ENCODE measurements at regions not wholly inside any gene's neighbourhood (a gene's known extent, or its start where the extent isn't known, plus 50 kb on each side); places are given as distances from the start of the nearest gene placed in this dataset.

- no peak for DNase-seq
- Histone ChIP-seq H3K27me3 (replicated peaks; ENCODE audit: insufficient read depth) (no peaks in the 10 kb centered on the region), H2AFZ (no peak overlapping the region), H3K36me3 (ENCODE audit: low read depth) (no peaks in the 10 kb centered on the region), H3K4me3 (no peak overlapping the region), H4K20me1 (ENCODE audit: insufficient read depth) (no peaks in the 10 kb centered on the region), H3K27ac (no peak overlapping the region), H3K4me2 (ENCODE audit: unreplicated experiment) (no peak overlapping the region), H3K9me3 (ENCODE audit: low read depth) (no peaks in the 10 kb centered on the region), H3K9ac (no peak overlapping the region), H3K79me2 (ENCODE audit: insufficient read depth) (no peaks in the 10 kb centered on the region), H3K9me2 (ENCODE audit: insufficient read depth) (no peaks in the 10 kb centered on the region), H3F3A (ENCODE audit: insufficient read depth) (no peaks in the 10 kb centered on the region), H3K4me1 (ENCODE audit: insufficient read depth) (no peaks in the 10 kb centered on the region)
- in situ Hi-C loops (cut with MboI), result no loop called here
- TF ChIP-seq EZH2 (IDR thresholded peaks at IDR 0.05; ENCODE audit: insufficient read depth, poor library complexity, severe bottlenecking) (no peak), EZH2phosphoT487 (IDR thresholded peaks at IDR 0.05; ENCODE audit: insufficient read depth, low read depth) (no peak)
- 88 to 90% methylated on average over 4 of the region's 4 CpGs for WGBS, 2 experiments (ENCODE audit: low coverage in 1 of 2, low lambda C conversion rate in 2 of 2, missing lambda C conversion rate in 2 of 2)
Measured at GRCh38 chr3:139248593-139249255, 95.1 kb upstream of the MRPS22 start.

GRCh38 chr3:139251529-139251928, 92.3 kb upstream of the MRPS22 start:
- H3K79me2 ChIP-seq (ENCODE audit: insufficient read depth), result no peaks in the 10 kb centered on the region
- no peak overlapping the region for H3K4me3 ChIP-seq
- no peaks in the 10 kb centered on the region for H3K27me3 ChIP-seq (replicated peaks; ENCODE audit: insufficient read depth)
- no peak for DNase-seq
- H3K9ac ChIP-seq, result no peak overlapping the region
- TF ChIP-seq EZH2 (IDR thresholded peaks at IDR 0.05; ENCODE audit: insufficient read depth, poor library complexity, severe bottlenecking) (no peak), EZH2phosphoT487 (IDR thresholded peaks at IDR 0.05; ENCODE audit: insufficient read depth, low read depth) (no peak)
- no peaks in the 10 kb centered on the region for H3K4me1 ChIP-seq (ENCODE audit: insufficient read depth)
- in situ Hi-C loops (cut with MboI), result no loop called here
- H4K20me1 ChIP-seq (ENCODE audit: insufficient read depth), result no peaks in the 10 kb centered on the region
- no peaks in the 10 kb centered on the region for H3K9me2 ChIP-seq (ENCODE audit: insufficient read depth)
- H2AFZ ChIP-seq, result no peak overlapping the region
- H3K36me3 ChIP-seq (ENCODE audit: low read depth), result no peaks in the 10 kb centered on the region
- WGBS, 2 experiments (ENCODE audit: low coverage in 1 of 2, low lambda C conversion rate in 2 of 2, missing lambda C conversion rate in 2 of 2), result 64 to 66% methylated on average over 4 of the region's 4 CpGs
- no peak overlapping the region for H3K27ac ChIP-seq
- no peaks in the 10 kb centered on the region for H3K9me3 ChIP-seq (ENCODE audit: low read depth)
- no peaks in the 10 kb centered on the region for H3F3A ChIP-seq (ENCODE audit: insufficient read depth)
- no peak overlapping the region for H3K4me2 ChIP-seq (ENCODE audit: unreplicated experiment)

GRCh38 chr3:139252719-139253118, 91.1 kb upstream of the MRPS22 start:
- DNase-seq, result no peak
- no peaks in the 10 kb centered on the region for H3K9me3 ChIP-seq (ENCODE audit: low read depth)
- H3K79me2 ChIP-seq (ENCODE audit: insufficient read depth), result no peaks in the 10 kb centered on the region
- TF ChIP-seq EZH2phosphoT487 (IDR thresholded peaks at IDR 0.05; ENCODE audit: insufficient read depth, low read depth) (no peak), EZH2 (IDR thresholded peaks at IDR 0.05; ENCODE audit: insufficient read depth, poor library complexity, severe bottlenecking) (no peak)
- no peaks in the 10 kb centered on the region for H4K20me1 ChIP-seq (ENCODE audit: insufficient read depth)
- H3K9me2 ChIP-seq (ENCODE audit: insufficient read depth), result no peaks in the 10 kb centered on the region
- no peaks in the 10 kb centered on the region for H3K36me3 ChIP-seq (ENCODE audit: low read depth)
- in situ Hi-C loops (cut with MboI), result no loop called here
- H3K9ac ChIP-seq, result no peak overlapping the region
- no peak overlapping the region for H3K27ac ChIP-seq
- no peak overlapping the region for H3K4me2 ChIP-seq (ENCODE audit: unreplicated experiment)
- no peak overlapping the region for H2AFZ ChIP-seq
- no peak overlapping the region for H3K4me3 ChIP-seq
- H3K27me3 ChIP-seq (replicated peaks; ENCODE audit: insufficient read depth), result no peaks in the 10 kb centered on the region
- WGBS, 2 experiments (ENCODE audit: low coverage in 1 of 2, low lambda C conversion rate in 2 of 2, missing lambda C conversion rate in 2 of 2), result 76 to 79% methylated on average over 7 of the region's 7 CpGs
- no peaks in the 10 kb centered on the region for H3F3A ChIP-seq (ENCODE audit: insufficient read depth)
- no peaks in the 10 kb centered on the region for H3K4me1 ChIP-seq (ENCODE audit: insufficient read depth)

- H3K9ac ChIP-seq, result no peak overlapping the region
- H3K27ac ChIP-seq, result no peak overlapping the region
- H4K20me1 ChIP-seq (ENCODE audit: insufficient read depth), result no peaks in the 10 kb centered on the region
- H3K4me2 ChIP-seq (ENCODE audit: unreplicated experiment), result no peak overlapping the region
- no peak for DNase-seq
- H3K27me3 ChIP-seq (replicated peaks; ENCODE audit: insufficient read depth), result no peaks in the 10 kb centered on the region
- WGBS, 2 experiments (ENCODE audit: low coverage in 1 of 2, low lambda C conversion rate in 2 of 2, missing lambda C conversion rate in 2 of 2), result 52 to 61% methylated on average over 4 of the region's 4 CpGs
- H3K36me3 ChIP-seq (ENCODE audit: low read depth), result no peaks in the 10 kb centered on the region
- H3K4me1 ChIP-seq (ENCODE audit: insufficient read depth), result no peaks in the 10 kb centered on the region
- H3F3A ChIP-seq (ENCODE audit: insufficient read depth), result no peaks in the 10 kb centered on the region
- H3K79me2 ChIP-seq (ENCODE audit: insufficient read depth), result no peaks in the 10 kb centered on the region
- H3K9me3 ChIP-seq (ENCODE audit: low read depth), result no peaks in the 10 kb centered on the region
- in situ Hi-C loops (cut with MboI), result no loop called here
- no peak overlapping the region for H2AFZ ChIP-seq
- no peak overlapping the region for H3K4me3 ChIP-seq
- no peaks in the 10 kb centered on the region for H3K9me2 ChIP-seq (ENCODE audit: insufficient read depth)
- TF ChIP-seq EZH2phosphoT487 (IDR thresholded peaks at IDR 0.05; ENCODE audit: insufficient read depth, low read depth) (no peak), EZH2 (IDR thresholded peaks at IDR 0.05; ENCODE audit: insufficient read depth, poor library complexity, severe bottlenecking) (no peak)
Measured at GRCh38 chr3:139258276-139258675, 85.5 kb upstream of the MRPS22 start.

- Histone ChIP-seq H3K79me2 (ENCODE audit: insufficient read depth) (no peaks in the 10 kb centered on the region), H3K27me3 (replicated peaks; ENCODE audit: insufficient read depth) (no peaks in the 10 kb centered on the region), H3K4me3 (no peak overlapping the region), H3F3A (ENCODE audit: insufficient read depth) (no peaks in the 10 kb centered on the region), H3K9me2 (ENCODE audit: insufficient read depth) (no peaks in the 10 kb centered on the region), H3K27ac (no peak overlapping the region), H3K36me3 (ENCODE audit: low read depth) (no peaks in the 10 kb centered on the region), H3K4me1 (ENCODE audit: insufficient read depth) (no peaks in the 10 kb centered on the region), H4K20me1 (ENCODE audit: insufficient read depth) (no peaks in the 10 kb centered on the region), H2AFZ (no peak overlapping the region), H3K9ac (no peak overlapping the region), H3K4me2 (ENCODE audit: unreplicated experiment) (no peak overlapping the region), H3K9me3 (ENCODE audit: low read depth) (no peaks in the 10 kb centered on the region)
- WGBS, 2 experiments (ENCODE audit: low coverage in 1 of 2, low lambda C conversion rate in 2 of 2, missing lambda C conversion rate in 2 of 2), result 59 to 67% methylated on average over 2 of the region's 2 CpGs
- DNase-seq, result no peak
- in situ Hi-C loops (cut with MboI), result no loop called here
- TF ChIP-seq EZH2 (IDR thresholded peaks at IDR 0.05; ENCODE audit: insufficient read depth, poor library complexity, severe bottlenecking) (no peak), EZH2phosphoT487 (IDR thresholded peaks at IDR 0.05; ENCODE audit: insufficient read depth, low read depth) (no peak)
Measured at GRCh38 chr3:139259398-139259797, 84.4 kb upstream of the MRPS22 start.
